Endothelial cell of umbilical vein (primary cell): ENCODE measurements at regions not wholly inside any gene's neighbourhood (a gene's known extent, or its start where the extent isn't known, plus 50 kb on each side); places are given as distances from the start of the nearest gene placed in this dataset.

ENCODE experiments used
- BruUV-seq: library from RNA; stranded (reverse); fragments of 400-500 nt; replicated peaks from 2 replicates; lab custom pipeline; 2021; lab: Mats Ljungman, UMichigan
- CTCF ChIA-PET: fragments of 300-600, 350-600 bp; sonication (Branson Sonifier 250); formaldehyde crosslinking; loops from one replicate; lab custom pipeline; 2021; ENCODE audit warnings: antibody characterized with exemption, inconsistent platforms; lab: Charles Lee
- POLR2A ChIA-PET: fragments of 300-600, 350-600 bp; sonication (Branson Sonifier 250); formaldehyde crosslinking; loops from one replicate; lab custom pipeline; 2021; ENCODE audit warnings: antibody characterized with exemption, inconsistent platforms; lab: Charles Lee
- DNase-seq: peaks from one replicate; pipeline ENCODE4 v3.0.0-alpha.2; 2011; ENCODE audit warnings: low read depth, low spot score
- FAIRE-seq: peaks from 2 replicates; lab custom pipeline; 2011; peaks lifted over from hg19 to GRCh38; lab: Jason Lieb, UNC
- H2AFZ ChIP-seq: 2 replicates; pipeline ENCODE4 v1.6.0; 2012; ENCODE audit warnings: low read depth, low read length, control low read depth, inconsistent platforms
- H3K27ac ChIP-seq: 2 replicates; pipeline ENCODE4 v1.5.1; 2011; ENCODE audit warnings: low read depth, mild to moderate bottlenecking, control low read depth, low read length, moderate library complexity; ENCODE audit not compliant: insufficient read depth
- H3K27me3 ChIP-seq, 2 experiments: 2 replicates each; pipeline versions ENCODE4 v1.6.0 to v1.6.1; 2011; ENCODE audit warnings: low read length in 2 of 2, mixed read lengths in 1 of 2; ENCODE audit not compliant: control insufficient read depth in 2 of 2, insufficient read depth in 2 of 2
- H3K36me3 ChIP-seq, 2 experiments: 2 replicates in 1 of 2; 3 replicates in 1 of 2; pipeline ENCODE4 v1.5.1; 2011; ENCODE audit warnings: low read length in 2 of 2, mild to moderate bottlenecking in 1 of 2, moderate library complexity in 1 of 2; ENCODE audit not compliant: control insufficient read depth in 2 of 2, insufficient read depth in 2 of 2; ENCODE audit errors: extremely low read depth in 1 of 2
- H3K4me1 ChIP-seq: 3 replicates; pipeline ENCODE4 v1.5.1; 2011; ENCODE audit warnings: mild to moderate bottlenecking, low read length; ENCODE audit not compliant: control insufficient read depth, insufficient read depth; ENCODE audit errors: extremely low read depth
- H3K4me2 ChIP-seq: 2 replicates; pipeline ENCODE4 v1.6.1; 2011; ENCODE audit warnings: low read length, control low read depth, mixed read lengths; ENCODE audit not compliant: insufficient read depth
- H3K4me3 ChIP-seq, 3 experiments: fragments of 200-600 bp in 1 of 3; sonication (generic), shearing (Covaris generic) in 1 of 3; replicated peaks in 1 of 3; 2 replicates each; pipeline ENCODE4 v1.5.1; 2011 to 2016; ENCODE audit warnings: control low read depth in 3 of 3, low read length in 3 of 3, mild to moderate bottlenecking in 2 of 3, inconsistent platforms in 1 of 3, low read depth in 1 of 3, moderate library complexity in 1 of 3; ENCODE audit not compliant: insufficient read depth in 1 of 3
- H3K79me2 ChIP-seq: 2 replicates; pipeline ENCODE4 v1.6.0; 2012; ENCODE audit warnings: low read length, inconsistent platforms; ENCODE audit not compliant: control insufficient read depth, insufficient read depth
- H3K9ac ChIP-seq: replicated peaks from 2 replicates; pipeline ENCODE3; 2011; ENCODE audit warnings: low read length, control low read depth; ENCODE audit not compliant: insufficient read depth; ENCODE audit errors: extremely low read depth
- H3K9me1 ChIP-seq: replicated peaks from 3 replicates; pipeline ENCODE4 v1.6.0; 2011; ENCODE audit warnings: mild to moderate bottlenecking, low read length; ENCODE audit not compliant: control insufficient read depth, insufficient read depth; ENCODE audit errors: extremely low read depth
- H3K9me3 ChIP-seq: replicated peaks from 2 replicates; pipeline ENCODE4 v1.5.1; 2012; ENCODE audit warnings: low read length, inconsistent platforms; ENCODE audit not compliant: control insufficient read depth, insufficient read depth
- H4K20me1 ChIP-seq: replicated peaks from 2 replicates; pipeline ENCODE3; 2011; ENCODE audit warnings: mild to moderate bottlenecking, low read length; ENCODE audit not compliant: control insufficient read depth, insufficient read depth; ENCODE audit errors: extremely low read depth
- FOS ChIP-seq: IDR thresholded peaks from 2 replicates; pipeline ENCODE4 v1.6.1; 2011; ENCODE audit warnings: mild to moderate bottlenecking, low read length, moderate library complexity, borderline replicate concordance; ENCODE audit not compliant: insufficient read depth
- POLR2A ChIP-seq: IDR thresholded peaks from 2 replicates; pipeline ENCODE4 v1.6.1; 2012; ENCODE audit warnings: low read depth, mild to moderate bottlenecking, control low read depth, low read length
- POLR2AphosphoS5 ChIP-seq: IDR thresholded peaks from 2 replicates; pipeline ENCODE4 v1.6.1; 2012; ENCODE audit warnings: low read depth, mild to moderate bottlenecking, control low read depth, low read length, moderate library complexity; ENCODE audit not compliant: insufficient read depth
- dilution Hi-C: fragments of 300-500 bp; cut with MboI; formaldehyde crosslinking; loops from one replicate; pipeline ENCODE4 v1.15.0; 2019; ENCODE audit warnings: low sequenced_read_pairs; ENCODE audit not compliant: extremely low pct_ligation_motif_present
- intact Hi-C: fragments of 100-400 bp; cut with micrococcal nuclease; formaldehyde crosslinking; loops from one replicate; pipeline ENCODE4 v1.10.0; 2022

DNA sequence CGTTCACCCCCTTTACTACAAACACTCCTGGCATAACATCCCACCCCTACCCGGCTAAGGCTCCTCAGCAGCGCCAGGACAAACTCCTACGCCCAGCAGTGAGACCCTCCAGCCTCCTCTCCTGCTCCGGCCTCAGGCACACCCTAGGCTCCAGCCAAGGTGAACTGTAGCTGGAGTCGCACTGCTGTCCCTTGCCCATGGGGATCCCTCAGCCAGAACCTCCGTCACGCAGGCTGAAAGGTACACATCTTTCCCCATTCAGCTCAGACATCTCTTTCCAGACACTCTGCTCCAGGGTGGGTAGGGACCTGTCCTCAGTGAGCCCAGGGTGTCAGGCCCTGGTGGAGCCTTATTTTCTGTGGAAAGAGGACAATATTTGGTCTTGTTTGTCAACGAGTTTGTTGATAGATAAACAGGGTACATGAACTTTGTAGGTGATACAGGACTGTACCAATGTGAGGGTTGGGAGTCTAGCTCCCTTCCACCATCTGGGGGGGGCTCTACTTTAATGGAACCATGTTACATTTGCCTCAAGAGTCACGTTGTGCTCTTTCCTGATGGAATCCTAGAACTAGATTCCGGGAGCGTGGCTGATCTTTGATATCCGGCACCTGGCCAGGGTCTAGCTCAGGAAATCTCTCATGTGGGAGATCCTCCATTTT is 56.5 kb upstream of the SSBP3 start:
- Histone ChIP-seq H3K79me2 (no peaks in the 10 kb centered on the region), H2AFZ (peak overlapping the region; percentile 79), H3K36me3 (no peaks in the 10 kb centered on the region), H3K4me3 (no peak overlapping the region), H3K27ac (no peak overlapping the region), H3K4me1 (peaks cover 37% of the 10 kb centered on the region), H3K9ac (no peak overlapping the region), H4K20me1 (no peaks in the 10 kb centered on the region), H3K9me1 (no peaks in the 10 kb centered on the region), H3K9me3 (no peaks in the 10 kb centered on the region), H3K27me3 (no peaks in the 10 kb centered on the region), H3K4me2 (no peak overlapping the region)
- dilution Hi-C loops = no loop called here
- BruUV-seq = no TSS peak
- TF ChIP-seq FOS = no peak
- intact Hi-C loops = no loop called here
- DNase-seq = no peak
- POLR2A ChIA-PET = interaction anchor here (1.1 kb wide), 1 partner anchor 49 kb away, joined by 4 read pairs; no protein-coding TSS in a partner anchor
- CTCF ChIA-PET = interaction anchor here (1.0 to 2.4 kb wide), 4 partner anchors 23 to 55 kb away, joined by 3 to 8 read pairs (median 6); no protein-coding TSS in a partner anchor
- FAIRE-seq = no peak

DNA sequence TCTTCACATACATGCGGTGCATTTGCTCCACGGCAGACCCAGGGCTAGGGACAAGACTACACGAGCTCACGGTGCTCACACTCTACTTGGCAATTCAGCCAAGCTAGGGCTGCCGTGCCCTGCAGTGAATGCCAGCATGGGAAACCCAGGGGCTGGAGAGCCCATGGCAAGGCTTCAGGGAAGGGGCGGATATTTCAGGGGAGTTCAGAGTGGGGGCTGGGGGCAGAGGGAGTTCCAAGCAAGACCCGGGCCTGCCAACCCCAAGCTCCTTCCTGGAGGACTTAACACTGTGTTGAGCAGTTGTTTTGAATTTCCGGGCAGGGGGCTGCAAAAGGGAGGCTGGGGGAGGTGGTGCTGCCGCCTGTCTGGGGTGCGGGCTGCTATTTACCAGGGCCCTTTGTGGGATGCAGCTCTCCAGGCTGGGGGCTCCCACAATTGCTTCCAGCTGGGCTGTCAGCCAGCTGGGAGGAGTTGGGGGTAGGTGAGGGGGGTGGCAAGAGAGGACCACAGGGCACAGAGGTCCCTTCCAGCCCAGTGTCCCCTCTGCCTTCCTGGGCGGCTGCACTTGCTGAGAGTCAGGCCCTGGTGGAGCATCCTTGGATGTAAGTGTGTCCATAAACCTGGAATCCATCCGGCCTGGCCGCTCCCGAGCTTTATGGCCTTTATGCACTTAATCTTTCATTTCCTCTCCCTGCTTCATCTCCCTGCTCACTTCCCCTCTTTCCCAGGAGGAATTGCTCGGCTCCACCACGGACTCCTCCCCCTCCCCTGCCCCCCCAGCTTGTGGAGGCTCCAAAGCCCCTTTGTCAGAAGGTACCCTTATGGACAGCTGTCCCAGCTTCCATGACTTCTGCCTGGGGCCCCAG is 55.8 kb upstream of the SSBP3 start:
- FAIRE-seq = peak; percentile 79
- Histone ChIP-seq H3K9me1 (no peaks in the 10 kb centered on the region), H4K20me1 (no peaks in the 10 kb centered on the region), H3K9ac (no peak overlapping the region), H3K27me3 (no peaks in the 10 kb centered on the region), H2AFZ (peak overlapping the region; percentile 79), H3K27ac (no peak overlapping the region), H3K4me1 (peaks cover 37% of the 10 kb centered on the region), H3K79me2 (no peaks in the 10 kb centered on the region), H3K36me3 (no peaks in the 10 kb centered on the region), H3K4me2 (no peak overlapping the region), H3K4me3 (no peak overlapping the region), H3K9me3 (no peaks in the 10 kb centered on the region)
- ChIA-PET CTCF (interaction anchor here (1.2 to 2.4 kb wide), 3 partner anchors 28 to 55 kb away, joined by 3 to 8 read pairs (median 8); no protein-coding TSS in a partner anchor), POLR2A (no interaction called here)
- dilution Hi-C loops (no loop called here), intact Hi-C loops (no loop called here)
- no peak for TF ChIP-seq POLR2AphosphoS5
- no peak for TF ChIP-seq POLR2A
- no peak for DNase-seq
- no TSS peak for BruUV-seq
